Activated CD4-positive, alpha-beta memory T cell treated with anti-CD3 and anti-CD28 coated beads, Interleukin-2, amount 10 ng/mL, durations not matched to agents 7 days and 5 days (primary cell): ENCODE measurements at regions not wholly inside any gene's neighbourhood (a gene's known extent, or its start where the extent isn't known, plus 50 kb on each side); places are given as distances from the start of the nearest gene placed in this dataset.

ENCODE experiments used
- CTCF ChIA-PET: fragments of 350-600 bp; sonication (Branson Sonifier 250); formaldehyde crosslinking; loops from one replicate; lab custom pipeline; 2021; ENCODE audit warnings: antibody characterized with exemption, inconsistent platforms; lab: Charles Lee
- POLR2A ChIA-PET: fragments of 350-600 bp; sonication (Branson Sonifier 250); formaldehyde crosslinking; loops from one replicate; lab custom pipeline; 2021; ENCODE audit warnings: antibody characterized with exemption; lab: Charles Lee
- DNase-seq: peaks from one replicate; pipeline ENCODE4 v3.0.0-alpha.2; 2020
- H3K27ac Mint-ChIP-seq: one replicate; pipeline ENCODE4 v1.8.0; 2021; ENCODE audit warnings: mild to moderate bottlenecking, mixed read lengths
- H3K27me3 Mint-ChIP-seq: one replicate; pipeline ENCODE4 v1.8.0; 2021; ENCODE audit warnings: mixed read lengths
- H3K36me3 Mint-ChIP-seq: one replicate; pipeline ENCODE4 v1.8.0; 2021; ENCODE audit warnings: low read depth, mixed read lengths
- H3K4me1 Mint-ChIP-seq: one replicate; pipeline ENCODE4 v1.8.0; 2021; ENCODE audit warnings: mixed read lengths
- H3K4me3 Mint-ChIP-seq: one replicate; pipeline ENCODE4 v1.8.0; 2021; ENCODE audit warnings: mild to moderate bottlenecking, mixed read lengths
- H3K9me3 Mint-ChIP-seq: one replicate; pipeline ENCODE4 v1.8.0; 2021; ENCODE audit warnings: mixed read lengths

GRCh38 chr2:64212801-64213321 is 68.6 kb upstream of the PELI1 start:
- peaks cover 59% of the 10 kb centered on the region for H3K4me1 Mint-ChIP-seq
- no peaks in the 10 kb centered on the region for H3K9me3 Mint-ChIP-seq
- DNase-seq, result peak; percentile 70
- CTCF ChIA-PET, result interaction anchor here (0.6 to 1.2 kb wide), 7 partner anchors 15 to 163 kb away, joined by 3 to 7 read pairs (median 3); no protein-coding TSS in a partner anchor
- H3K4me3 Mint-ChIP-seq, result peak overlapping the region; percentile 52
- POLR2A ChIA-PET, result interaction anchor here (0.8 to 3.4 kb wide), 15 partner anchors 9 to 373 kb away, joined by 3 to 24 read pairs (median 3); partner anchors contain the start of gene UGP2
- H3K27me3 Mint-ChIP-seq, result no peaks in the 10 kb centered on the region
- peaks cover 16% of the 10 kb centered on the region for H3K36me3 Mint-ChIP-seq
- H3K27ac Mint-ChIP-seq, result peak overlapping the region; percentile 95

- CTCF ChIA-PET, result interaction anchor here (1.2 to 2.9 kb wide), 3 partner anchors 14 to 34 kb away, joined by 3 to 10 read pairs (median 7); no protein-coding TSS in a partner anchor
- DNase-seq, result peak; percentile 28
- H3K4me1 Mint-ChIP-seq, result peaks cover 58% of the 10 kb centered on the region
These were observed 69.5 kb upstream of the PELI1 start for GRCh38 chr2:64213532-64214275.

GRCh38 chr2:64214281-64215115 is 70.3 kb upstream of the PELI1 start:
- ChIA-PET CTCF (interaction anchor here (0.7 to 2.9 kb wide), 7 partner anchors 13 to 116 kb away, joined by 3 to 10 read pairs (median 4); no protein-coding TSS in a partner anchor), POLR2A (interaction anchor here (0.7 to 3.2 kb wide), 28 partner anchors 9 to 374 kb away, joined by 3 to 57 read pairs (median 4); partner anchors contain the start of genes AFTPH and UGP2)
- Mint-ChIP-seq H3K27me3 (no peaks in the 10 kb centered on the region), H3K27ac (peak overlapping the region; percentile 95), H3K9me3 (no peaks in the 10 kb centered on the region), H3K4me3 (peak overlapping the region; percentile 43), H3K36me3 (peaks cover 16% of the 10 kb centered on the region), H3K4me1 (peaks cover 52% of the 10 kb centered on the region)
- DNase-seq, result peak; percentile 38

More at GRCh38 chr2:64213532-64214275, 69.5 kb upstream of the PELI1 start:
- Mint-ChIP-seq H3K36me3 (peaks cover 16% of the 10 kb centered on the region), H3K27ac (peak overlapping the region; percentile 95), H3K27me3 (no peaks in the 10 kb centered on the region), H3K9me3 (no peaks in the 10 kb centered on the region), H3K4me3 (peak overlapping the region; percentile 43)
- POLR2A ChIA-PET, result interaction anchor here (0.7 to 3.4 kb wide), 30 partner anchors 10 to 374 kb away, joined by 3 to 57 read pairs (median 5); partner anchors contain the start of genes AFTPH and UGP2

DNA sequence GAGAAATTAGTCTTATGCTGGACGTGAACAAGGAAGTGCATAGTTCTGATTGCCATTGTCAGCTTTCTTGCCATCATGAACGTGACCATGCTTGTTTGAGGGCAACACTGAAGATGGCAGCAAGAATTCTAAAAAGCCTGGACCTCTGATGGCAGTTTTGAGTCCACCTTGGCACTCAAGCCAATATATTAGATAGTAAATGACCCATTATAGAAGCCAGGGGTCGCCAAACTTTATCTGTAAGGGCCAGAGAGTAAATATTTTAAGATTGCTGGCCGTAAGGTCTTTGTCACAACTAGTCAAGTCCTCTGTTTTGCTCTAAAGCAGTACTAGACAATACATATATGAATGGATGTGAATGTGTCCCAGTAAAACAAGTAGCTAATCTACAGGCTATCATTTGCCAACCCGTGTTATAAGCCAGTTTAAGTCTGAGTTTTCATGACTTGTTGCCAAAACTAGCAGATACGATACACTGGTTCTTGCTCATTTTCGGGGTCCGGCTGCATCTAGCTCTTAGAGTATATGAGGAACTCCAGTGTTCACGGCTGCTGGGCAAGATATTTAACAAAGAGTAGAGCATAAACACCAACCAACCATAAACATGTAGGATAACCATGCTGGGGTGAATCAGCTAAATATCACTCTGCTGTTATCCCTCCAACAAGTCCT is 73.1 kb upstream of the PELI1 start:
- peaks cover 36% of the 10 kb centered on the region for H3K4me1 Mint-ChIP-seq
- CTCF ChIA-PET, result no interaction called here
- H3K4me3 Mint-ChIP-seq, result no peak overlapping the region
- POLR2A ChIA-PET, result no interaction called here
- no peaks in the 10 kb centered on the region for H3K9me3 Mint-ChIP-seq
- no peak for DNase-seq
- H3K27ac Mint-ChIP-seq, result no peak overlapping the region
- H3K27me3 Mint-ChIP-seq, result no peaks in the 10 kb centered on the region
- peaks cover 5% of the 10 kb centered on the region for H3K36me3 Mint-ChIP-seq

DNA sequence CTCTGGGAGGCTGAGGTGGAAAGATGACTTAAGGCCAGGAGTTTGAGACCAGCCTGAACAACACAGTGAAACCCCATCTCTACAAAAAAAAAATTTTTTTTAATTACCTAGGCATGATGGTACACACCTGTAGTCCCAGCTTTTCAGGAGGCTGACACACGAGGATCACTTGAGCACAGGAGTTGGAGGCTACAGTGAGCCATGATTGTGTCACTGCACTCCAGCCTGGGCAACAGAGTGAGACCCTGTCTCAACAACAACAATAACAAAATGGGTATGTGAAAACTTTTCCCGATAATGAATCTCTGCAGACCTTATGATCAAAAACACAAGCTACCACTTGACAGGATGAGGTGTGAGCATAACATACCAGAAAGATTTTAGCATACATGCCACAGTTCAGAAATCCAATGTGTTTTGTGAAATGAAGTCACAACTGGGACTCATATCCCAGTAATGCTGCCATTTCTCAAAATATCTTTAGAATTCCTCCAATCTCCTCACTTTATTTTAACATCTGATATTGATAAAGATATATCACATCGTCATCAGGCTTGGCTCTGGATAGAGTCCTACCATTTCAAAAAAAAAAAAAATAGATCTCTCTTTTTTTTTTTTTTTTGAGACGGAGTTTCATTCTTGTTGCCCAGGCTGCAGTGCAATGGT is 74.0 kb upstream of the PELI1 start:
- Mint-ChIP-seq H3K27me3 (no peaks in the 10 kb centered on the region), H3K9me3 (no peaks in the 10 kb centered on the region), H3K4me3 (no peak overlapping the region), H3K4me1 (peaks cover 36% of the 10 kb centered on the region), H3K27ac (no peak overlapping the region), H3K36me3 (peaks cover 5% of the 10 kb centered on the region)
- no peak for DNase-seq
- ChIA-PET CTCF (interaction anchor here (0.7 to 1.7 kb wide), 2 partner anchors 10 to 78 kb away, joined by 4 to 5 read pairs; no protein-coding TSS in a partner anchor), POLR2A (interaction anchor here (1.2 kb wide), 1 partner anchor 10 kb away, joined by 7 read pairs; no protein-coding TSS in a partner anchor)

DNA sequence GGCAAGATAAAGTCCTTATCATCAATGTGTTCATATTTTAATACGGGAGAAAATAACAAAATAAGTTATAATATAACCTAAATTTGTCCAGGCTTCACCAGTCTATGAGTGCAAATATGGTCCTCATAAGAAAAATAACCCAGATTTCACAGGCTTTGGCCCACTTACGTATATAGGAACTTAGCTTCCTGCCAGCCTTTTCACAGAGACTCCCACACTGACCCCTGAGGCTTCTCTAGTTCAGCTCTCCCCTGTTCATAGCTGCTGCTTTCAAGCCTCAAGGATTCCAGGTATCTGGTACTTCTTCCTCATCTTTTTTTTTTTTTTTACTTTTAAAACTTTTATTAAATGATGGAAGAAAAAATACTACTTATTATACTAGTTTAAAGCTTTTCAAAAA is 74.9 kb upstream of the PELI1 start:
- ChIA-PET CTCF (interaction anchor here (0.7 to 1.7 kb wide), 2 partner anchors 9 to 79 kb away, joined by 4 to 5 read pairs; no protein-coding TSS in a partner anchor), POLR2A (interaction anchor here (0.8 to 1.2 kb wide), 3 partner anchors 9 to 378 kb away, joined by 3 to 7 read pairs (median 3); partner anchors contain the start of gene UGP2)
- Mint-ChIP-seq H3K36me3 (peaks cover 7% of the 10 kb centered on the region), H3K4me1 (peaks cover 34% of the 10 kb centered on the region), H3K4me3 (no peak overlapping the region), H3K9me3 (peaks cover 1% of the 10 kb centered on the region), H3K27me3 (no peaks in the 10 kb centered on the region), H3K27ac (no peak overlapping the region)
- DNase-seq, result no peak

DNA sequence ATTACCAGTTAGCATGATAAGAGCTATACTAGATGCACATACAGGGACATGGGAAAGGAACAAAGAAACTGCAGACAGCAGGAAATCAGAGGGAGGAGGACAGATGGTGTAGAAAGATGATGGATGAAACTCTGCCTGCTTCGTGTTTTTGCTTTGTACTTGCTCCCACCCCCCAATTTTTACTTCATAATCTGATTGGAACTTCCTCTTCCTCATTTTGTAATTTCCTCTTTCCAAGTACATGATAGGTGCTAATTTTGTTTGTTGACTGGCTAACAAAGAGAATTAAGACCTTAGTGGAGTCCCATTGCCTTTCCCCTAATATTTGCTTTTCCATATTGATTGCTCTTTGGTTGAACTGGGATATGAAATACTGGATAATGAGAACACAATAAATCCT is 76.0 kb upstream of the PELI1 start:
- ChIA-PET CTCF (no interaction called here), POLR2A (no interaction called here)
- no peak for DNase-seq
- Mint-ChIP-seq H3K27ac (no peak overlapping the region), H3K4me3 (no peak overlapping the region), H3K9me3 (peaks cover 1% of the 10 kb centered on the region), H3K4me1 (peaks cover 28% of the 10 kb centered on the region), H3K27me3 (no peaks in the 10 kb centered on the region), H3K36me3 (peaks cover 5% of the 10 kb centered on the region)

GRCh38 chr2:64220894-64221617 is 76.8 kb upstream of the PELI1 start:
- H3K4me1 Mint-ChIP-seq, result peaks cover 31% of the 10 kb centered on the region
- H3K27me3 Mint-ChIP-seq, result no peaks in the 10 kb centered on the region
- CTCF ChIA-PET, result no interaction called here
- no peak overlapping the region for H3K27ac Mint-ChIP-seq
- POLR2A ChIA-PET, result no interaction called here
- peaks cover 1% of the 10 kb centered on the region for H3K9me3 Mint-ChIP-seq
- H3K4me3 Mint-ChIP-seq, result no peak overlapping the region
- peaks cover 5% of the 10 kb centered on the region for H3K36me3 Mint-ChIP-seq
- DNase-seq, result no peak

GRCh38 chr2:64221935-64222334 is 77.7 kb upstream of the PELI1 start:
- peaks cover 2% of the 10 kb centered on the region for H3K36me3 Mint-ChIP-seq
- peaks cover 1% of the 10 kb centered on the region for H3K9me3 Mint-ChIP-seq
- no peak overlapping the region for H3K4me3 Mint-ChIP-seq
- no peak for DNase-seq
- H3K27ac Mint-ChIP-seq, result no peak overlapping the region
- H3K4me1 Mint-ChIP-seq, result peaks cover 27% of the 10 kb centered on the region
- H3K27me3 Mint-ChIP-seq, result no peaks in the 10 kb centered on the region
- POLR2A ChIA-PET, result interaction anchor here (2.7 kb wide), 1 partner anchor 7 kb away, joined by 29 read pairs; no protein-coding TSS in a partner anchor
- CTCF ChIA-PET, result interaction anchor here (1.4 kb wide), 1 partner anchor 17 kb away, joined by 3 read pairs; no protein-coding TSS in a partner anchor

GRCh38 chr2:64222351-64222750 is 78.1 kb upstream of the PELI1 start:
- no peak overlapping the region for H3K27ac Mint-ChIP-seq
- H3K4me1 Mint-ChIP-seq, result peaks cover 27% of the 10 kb centered on the region
- no peak overlapping the region for H3K4me3 Mint-ChIP-seq
- H3K27me3 Mint-ChIP-seq, result no peaks in the 10 kb centered on the region
- H3K36me3 Mint-ChIP-seq, result peaks cover 2% of the 10 kb centered on the region
- POLR2A ChIA-PET, result interaction anchor here (0.9 to 2.7 kb wide), 4 partner anchors 8 to 77 kb away, joined by 3 to 29 read pairs (median 6); no protein-coding TSS in a partner anchor
- CTCF ChIA-PET, result interaction anchor here (1.1 to 1.4 kb wide), 2 partner anchors 17 to 173 kb away, joined by 3 read pairs; no protein-coding TSS in a partner anchor
- peaks cover 1% of the 10 kb centered on the region for H3K9me3 Mint-ChIP-seq
- DNase-seq, result no peak

GRCh38 chr2:64223055-64223454 is 78.8 kb upstream of the PELI1 start:
- no peak overlapping the region for H3K4me3 Mint-ChIP-seq
- ChIA-PET CTCF (interaction anchor here (0.9 to 1.4 kb wide), 3 partner anchors 16 to 173 kb away, joined by 3 to 5 read pairs (median 3); no protein-coding TSS in a partner anchor), POLR2A (interaction anchor here (0.9 to 2.7 kb wide), 7 partner anchors 8 to 79 kb away, joined by 3 to 29 read pairs (median 3); no protein-coding TSS in a partner anchor)
- H3K9me3 Mint-ChIP-seq, result peaks cover 1% of the 10 kb centered on the region
- H3K36me3 Mint-ChIP-seq, result peaks cover 2% of the 10 kb centered on the region
- no peak for DNase-seq
- H3K4me1 Mint-ChIP-seq, result peaks cover 32% of the 10 kb centered on the region
- peak overlapping the region; percentile 76 for H3K27ac Mint-ChIP-seq
- no peaks in the 10 kb centered on the region for H3K27me3 Mint-ChIP-seq
